ENCODE measurements at regions not wholly inside any gene's neighbourhood (a gene's known extent, or its start where the extent isn't known, plus 50 kb on each side); places are given as distances from the start of the nearest gene placed in this dataset.

- FAIRE-seq (no peak), DNase-seq (ENCODE audit: low read depth) (no peak)
- H3K36me3 Mint-ChIP-seq (ENCODE audit: low read depth, unreplicated experiment) = no peaks in the 10 kb centered on the region
- H3K79me2 ChIP-seq (ENCODE audit: insufficient read depth, low read length) = no peaks in the 10 kb centered on the region
- no peak overlapping the region for H2AFZ ChIP-seq (ENCODE audit: low read depth, low read length)
- no peaks in the 10 kb centered on the region for H4K20me1 ChIP-seq (ENCODE audit: insufficient read depth, low read length)
- H3K9me3 Mint-ChIP-seq (ENCODE audit: unreplicated experiment) = no peaks in the 10 kb centered on the region
- H3K9ac ChIP-seq (ENCODE audit: low read length) = no peak overlapping the region
- H3K4me1 Mint-ChIP-seq (ENCODE audit: low read depth, unreplicated experiment) = peaks cover 5% of the 10 kb centered on the region
- H3K4me1 ChIP-seq (ENCODE audit: insufficient read depth, low read length) = no peaks in the 10 kb centered on the region
- no peaks in the 10 kb centered on the region for H3K27me3 Mint-ChIP-seq (ENCODE audit: low read depth, unreplicated experiment)
- H3K27me3 ChIP-seq (ENCODE audit: insufficient read depth, low read length) = no peaks in the 10 kb centered on the region
- H3K4me3 ChIP-seq (ENCODE audit: insufficient read depth, low read depth, low read length) = no peak overlapping the region
- no peak overlapping the region for H3K27ac Mint-ChIP-seq (ENCODE audit: unreplicated experiment)
- H3K4me3 Mint-ChIP-seq (ENCODE audit: unreplicated experiment) = no peak overlapping the region
- no peaks in the 10 kb centered on the region for H3K9me3 ChIP-seq (ENCODE audit: insufficient read depth, low read depth, low read length)
- no peak overlapping the region for H3K27ac ChIP-seq (ENCODE audit: low read depth, low read length)
- H3K4me2 ChIP-seq (ENCODE audit: low read length) = no peak overlapping the region
- no peaks in the 10 kb centered on the region for H3K36me3 ChIP-seq (ENCODE audit: insufficient read depth, low read length)
- TF ChIP-seq, protein P1, sequence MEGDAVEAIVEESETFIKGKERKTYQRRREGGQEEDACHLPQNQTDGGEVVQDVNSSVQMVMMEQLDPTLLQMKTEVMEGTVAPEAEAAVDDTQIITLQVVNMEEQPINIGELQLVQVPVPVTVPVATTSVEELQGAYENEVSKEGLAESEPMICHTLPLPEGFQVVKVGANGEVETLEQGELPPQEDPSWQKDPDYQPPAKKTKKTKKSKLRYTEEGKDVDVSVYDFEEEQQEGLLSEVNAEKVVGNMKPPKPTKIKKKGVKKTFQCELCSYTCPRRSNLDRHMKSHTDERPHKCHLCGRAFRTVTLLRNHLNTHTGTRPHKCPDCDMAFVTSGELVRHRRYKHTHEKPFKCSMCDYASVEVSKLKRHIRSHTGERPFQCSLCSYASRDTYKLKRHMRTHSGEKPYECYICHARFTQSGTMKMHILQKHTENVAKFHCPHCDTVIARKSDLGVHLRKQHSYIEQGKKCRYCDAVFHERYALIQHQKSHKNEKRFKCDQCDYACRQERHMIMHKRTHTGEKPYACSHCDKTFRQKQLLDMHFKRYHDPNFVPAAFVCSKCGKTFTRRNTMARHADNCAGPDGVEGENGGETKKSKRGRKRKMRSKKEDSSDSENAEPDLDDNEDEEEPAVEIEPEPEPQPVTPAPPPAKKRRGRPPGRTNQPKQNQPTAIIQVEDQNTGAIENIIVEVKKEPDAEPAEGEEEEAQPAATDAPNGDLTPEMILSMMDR (IDR thresholded peaks at IDR 0.05; ENCODE audit: insufficient read depth, low read depth, low read length) = no peak
- no peak for TF ChIP-seq EZH2 (IDR thresholded peaks at IDR 0.05; ENCODE audit: insufficient read depth, low read length)
Measured at GRCh38 chr9:18188971-18189370, 285.0 kb upstream of the ADAMTSL1 start.

DNA sequence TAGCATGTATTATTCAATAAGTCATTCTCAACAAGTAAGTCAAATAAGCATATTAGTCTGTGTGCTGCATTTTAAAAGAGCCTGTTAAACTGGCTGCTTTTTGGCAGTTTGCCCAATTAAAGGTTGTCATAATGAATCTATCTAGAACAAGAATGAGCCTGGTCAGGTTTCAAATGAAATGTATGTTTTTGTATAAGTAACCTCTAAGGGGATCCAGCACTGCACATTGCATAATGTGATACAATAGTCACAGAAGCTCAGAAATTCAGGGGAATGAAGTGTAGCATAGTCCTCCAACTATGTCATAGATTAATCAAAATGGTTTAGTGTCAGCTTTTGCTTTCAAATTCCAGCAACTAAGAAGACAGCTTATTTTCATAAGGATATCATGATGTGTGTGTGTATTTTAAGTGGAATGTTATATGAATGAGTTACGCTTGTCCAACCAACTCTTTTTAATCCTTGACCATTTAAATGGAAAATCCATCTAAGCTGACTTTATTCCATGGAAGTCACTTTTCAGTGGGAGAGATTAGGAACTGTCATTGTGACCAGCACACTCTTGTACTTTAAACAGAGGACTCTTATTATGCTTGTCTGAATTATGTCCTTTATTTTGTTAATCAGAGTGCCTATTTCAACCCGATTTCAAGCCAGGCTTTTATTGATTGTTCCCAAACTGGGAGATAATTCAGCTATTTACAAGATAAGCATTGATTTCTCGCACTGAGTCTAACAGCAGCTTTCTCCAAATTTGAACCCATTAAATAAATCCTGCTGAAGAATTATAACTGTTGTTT, 283.9 kb upstream of the ADAMTSL1 start:
- Histone ChIP-seq H3K4me3 (ENCODE audit: insufficient read depth, low read depth, low read length) (no peak overlapping the region), H2AFZ (ENCODE audit: low read depth, low read length) (no peak overlapping the region), H3K9me3 (ENCODE audit: insufficient read depth, low read depth, low read length) (no peaks in the 10 kb centered on the region), H4K20me1 (ENCODE audit: insufficient read depth, low read length) (no peaks in the 10 kb centered on the region), H3K4me2 (ENCODE audit: low read length) (no peak overlapping the region), H3K27ac (ENCODE audit: low read depth, low read length) (no peak overlapping the region), H3K27me3 (ENCODE audit: insufficient read depth, low read length) (no peaks in the 10 kb centered on the region), H3K79me2 (ENCODE audit: insufficient read depth, low read length) (no peaks in the 10 kb centered on the region), H3K4me1 (ENCODE audit: insufficient read depth, low read length) (no peaks in the 10 kb centered on the region), H3K9ac (ENCODE audit: low read length) (no peak overlapping the region), H3K36me3 (ENCODE audit: insufficient read depth, low read length) (no peaks in the 10 kb centered on the region)
- no peak overlapping the region for H3K27ac Mint-ChIP-seq (ENCODE audit: unreplicated experiment)
- no peak for TF ChIP-seq EZH2 (IDR thresholded peaks at IDR 0.05; ENCODE audit: insufficient read depth, low read length)
- TF ChIP-seq, protein P1 (IDR thresholded peaks at IDR 0.05; ENCODE audit: insufficient read depth, low read depth, low read length) = no peak
- peaks cover 13% of the 10 kb centered on the region for H3K4me1 Mint-ChIP-seq (ENCODE audit: low read depth, unreplicated experiment)
- peak; percentile 23 for FAIRE-seq
- no peaks in the 10 kb centered on the region for H3K9me3 Mint-ChIP-seq (ENCODE audit: unreplicated experiment)
- no peak overlapping the region for H3K4me3 Mint-ChIP-seq (ENCODE audit: unreplicated experiment)
- no peaks in the 10 kb centered on the region for H3K27me3 Mint-ChIP-seq (ENCODE audit: low read depth, unreplicated experiment)
- no peak for DNase-seq (ENCODE audit: low read depth)
- no peaks in the 10 kb centered on the region for H3K36me3 Mint-ChIP-seq (ENCODE audit: low read depth, unreplicated experiment)

Data from astrocyte (in vitro differentiated cells and primary cell).